Astrocyte (in vitro differentiated cells and primary cell): ENCODE measurements at regions not wholly inside any gene's neighbourhood (a gene's known extent, or its start where the extent isn't known, plus 50 kb on each side); places are given as distances from the start of the nearest gene placed in this dataset.

Source experiments
- DNase-seq: peaks from one replicate; pipeline ENCODE4 v3.0.0-alpha.2; 2010; ENCODE audit warnings: low read depth
- FAIRE-seq: peaks from 2 replicates; lab custom pipeline; 2011; peaks lifted over from hg19 to GRCh38; lab: Jason Lieb, UNC
- H2AFZ ChIP-seq: 2 replicates; pipeline ENCODE4 v1.6.0; 2012; ENCODE audit warnings: low read depth, low read length, inconsistent platforms
- H3K27ac ChIP-seq: 2 replicates; pipeline ENCODE4 v1.5.1; 2011; ENCODE audit warnings: low read depth, low read length, inconsistent platforms
- H3K27me3 ChIP-seq: 2 replicates; pipeline ENCODE4 v1.6.0; 2011; ENCODE audit warnings: low read length, inconsistent platforms; ENCODE audit not compliant: insufficient read depth
- H3K36me3 ChIP-seq: 2 replicates; pipeline ENCODE4 v1.5.1; 2011; ENCODE audit warnings: low read length, inconsistent platforms; ENCODE audit not compliant: insufficient read depth
- H3K4me1 ChIP-seq: 2 replicates; pipeline ENCODE4 v1.5.1; 2011; ENCODE audit warnings: low read length, inconsistent platforms; ENCODE audit not compliant: insufficient read depth
- H3K4me2 ChIP-seq: 2 replicates; pipeline ENCODE4 v1.6.0; 2012; ENCODE audit warnings: low read length, inconsistent platforms
- H3K4me3 ChIP-seq: 2 replicates; pipeline ENCODE4 v1.5.1; 2011; ENCODE audit warnings: low read depth, mild to moderate bottlenecking, low read length, inconsistent platforms; ENCODE audit not compliant: insufficient read depth
- H3K79me2 ChIP-seq: 2 replicates; pipeline ENCODE4 v1.6.0; 2012; ENCODE audit warnings: mild to moderate bottlenecking, low read length, inconsistent platforms; ENCODE audit not compliant: insufficient read depth
- H3K9ac ChIP-seq: 2 replicates; pipeline ENCODE4 v1.6.0; 2012; ENCODE audit warnings: mild to moderate bottlenecking, low read length, inconsistent platforms
- H3K9me3 ChIP-seq: 2 replicates; pipeline ENCODE4 v1.5.1; 2012; ENCODE audit warnings: low read depth, mild to moderate bottlenecking, low read length, inconsistent platforms; ENCODE audit not compliant: insufficient read depth
- H4K20me1 ChIP-seq: 2 replicates; pipeline ENCODE4 v1.6.0; 2012; ENCODE audit warnings: low read length, inconsistent platforms; ENCODE audit not compliant: insufficient read depth
- H3K27ac Mint-ChIP-seq: one replicate; pipeline ENCODE4 v1.8.0; 2021; ENCODE audit warnings: mild to moderate bottlenecking, mixed read lengths; ENCODE audit not compliant: unreplicated experiment
- H3K27me3 Mint-ChIP-seq: one replicate; pipeline ENCODE4 v1.8.0; 2021; ENCODE audit warnings: low read depth, mixed read lengths; ENCODE audit not compliant: unreplicated experiment
- H3K36me3 Mint-ChIP-seq: one replicate; pipeline ENCODE4 v1.8.0; 2021; ENCODE audit warnings: low read depth, mixed read lengths; ENCODE audit not compliant: unreplicated experiment
- H3K4me1 Mint-ChIP-seq: one replicate; pipeline ENCODE4 v1.8.0; 2021; ENCODE audit warnings: low read depth, mixed read lengths; ENCODE audit not compliant: unreplicated experiment
- H3K4me3 Mint-ChIP-seq: one replicate; pipeline ENCODE4 v1.8.0; 2021; ENCODE audit warnings: mild to moderate bottlenecking, moderate library complexity, mixed read lengths; ENCODE audit not compliant: unreplicated experiment
- H3K9me3 Mint-ChIP-seq: one replicate; pipeline ENCODE4 v1.8.0; 2021; ENCODE audit warnings: mild to moderate bottlenecking, mixed read lengths; ENCODE audit not compliant: unreplicated experiment
- EZH2 ChIP-seq: IDR thresholded peaks from 2 replicates; pipeline ENCODE4 v1.6.1; 2012; ENCODE audit warnings: mild to moderate bottlenecking, low read length, inconsistent platforms; ENCODE audit not compliant: insufficient read depth
- TF ChIP-seq, protein P1 (sequence below): IDR thresholded peaks from 2 replicates; pipeline ENCODE4 v1.5.1; 2011; ENCODE audit warnings: low read depth, mild to moderate bottlenecking, inconsistent platforms, low read length, moderate library complexity; ENCODE audit not compliant: insufficient read depth

DNA sequence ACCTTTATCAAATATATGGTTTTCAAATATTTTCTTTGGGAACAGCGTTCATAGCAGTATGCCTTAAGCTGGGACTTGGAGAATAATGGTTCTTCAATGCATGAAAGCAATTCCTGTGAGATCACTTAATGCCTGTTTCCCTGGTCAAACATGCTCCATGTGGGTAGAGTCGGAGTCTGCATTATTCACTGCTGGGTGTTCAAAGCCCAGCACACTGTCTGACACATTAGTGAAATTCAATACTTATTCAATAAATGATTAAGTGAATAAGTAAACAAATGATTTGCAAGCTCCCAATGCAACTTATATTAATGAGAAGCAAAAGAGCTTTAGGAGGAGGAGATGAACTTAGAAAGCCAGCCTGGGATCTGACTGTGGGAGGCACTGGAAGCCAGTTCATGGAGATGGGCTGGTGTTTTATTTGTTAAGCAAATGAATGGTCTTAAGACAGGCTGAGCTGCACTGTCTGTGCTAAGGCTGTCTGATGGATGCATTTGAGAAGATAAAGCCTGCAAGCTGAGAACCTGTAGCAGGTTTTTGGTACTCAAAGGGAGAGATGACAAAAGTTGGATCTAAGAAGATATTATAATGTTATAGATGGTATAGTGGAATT, 490.8 kb downstream of the MCTP2 start:
- no peaks in the 10 kb centered on the region for H3K9me3 Mint-ChIP-seq
- H3K4me3 ChIP-seq: no peak overlapping the region
- no peaks in the 10 kb centered on the region for H4K20me1 ChIP-seq
- H3K4me2 ChIP-seq: no peak overlapping the region
- no peaks in the 10 kb centered on the region for H3K27me3 ChIP-seq
- no peak overlapping the region for H3K27ac Mint-ChIP-seq
- H3K9ac ChIP-seq: no peak overlapping the region
- H2AFZ ChIP-seq: no peak overlapping the region
- no peak overlapping the region for H3K27ac ChIP-seq
- peaks cover 11% of the 10 kb centered on the region for H3K27me3 Mint-ChIP-seq
- no peaks in the 10 kb centered on the region for H3K4me1 ChIP-seq
- H3K4me1 Mint-ChIP-seq: no peaks in the 10 kb centered on the region
- H3K36me3 ChIP-seq: no peaks in the 10 kb centered on the region
- TF ChIP-seq, protein P1, sequence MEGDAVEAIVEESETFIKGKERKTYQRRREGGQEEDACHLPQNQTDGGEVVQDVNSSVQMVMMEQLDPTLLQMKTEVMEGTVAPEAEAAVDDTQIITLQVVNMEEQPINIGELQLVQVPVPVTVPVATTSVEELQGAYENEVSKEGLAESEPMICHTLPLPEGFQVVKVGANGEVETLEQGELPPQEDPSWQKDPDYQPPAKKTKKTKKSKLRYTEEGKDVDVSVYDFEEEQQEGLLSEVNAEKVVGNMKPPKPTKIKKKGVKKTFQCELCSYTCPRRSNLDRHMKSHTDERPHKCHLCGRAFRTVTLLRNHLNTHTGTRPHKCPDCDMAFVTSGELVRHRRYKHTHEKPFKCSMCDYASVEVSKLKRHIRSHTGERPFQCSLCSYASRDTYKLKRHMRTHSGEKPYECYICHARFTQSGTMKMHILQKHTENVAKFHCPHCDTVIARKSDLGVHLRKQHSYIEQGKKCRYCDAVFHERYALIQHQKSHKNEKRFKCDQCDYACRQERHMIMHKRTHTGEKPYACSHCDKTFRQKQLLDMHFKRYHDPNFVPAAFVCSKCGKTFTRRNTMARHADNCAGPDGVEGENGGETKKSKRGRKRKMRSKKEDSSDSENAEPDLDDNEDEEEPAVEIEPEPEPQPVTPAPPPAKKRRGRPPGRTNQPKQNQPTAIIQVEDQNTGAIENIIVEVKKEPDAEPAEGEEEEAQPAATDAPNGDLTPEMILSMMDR: no peak
- TF ChIP-seq EZH2: no peak
- no peaks in the 10 kb centered on the region for H3K79me2 ChIP-seq
- no peaks in the 10 kb centered on the region for H3K9me3 ChIP-seq
- no peak overlapping the region for H3K4me3 Mint-ChIP-seq
- no peak for DNase-seq
- H3K36me3 Mint-ChIP-seq: no peaks in the 10 kb centered on the region
- no peak for FAIRE-seq

DNA sequence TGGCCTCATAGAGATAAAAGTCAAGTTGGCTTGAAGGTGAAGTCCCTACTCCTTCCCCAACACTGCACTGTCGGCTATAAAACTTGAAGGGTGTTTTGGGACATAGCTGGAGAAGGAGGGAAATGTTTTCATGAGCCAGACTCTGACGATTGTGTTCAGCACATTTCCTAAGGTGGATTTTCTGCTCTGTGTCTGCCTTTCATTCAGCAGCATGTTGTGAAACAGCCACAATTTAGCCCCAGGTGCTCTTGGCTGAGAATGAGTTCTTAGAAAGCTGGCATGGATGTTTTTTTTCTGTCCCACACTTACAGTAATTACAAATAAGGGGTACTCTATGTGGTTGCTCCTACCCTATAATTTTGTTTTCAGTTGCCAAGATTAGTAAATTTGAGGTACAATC, 492.4 kb downstream of the MCTP2 start:
- Histone ChIP-seq H3K9ac (no peak overlapping the region), H3K27ac (no peak overlapping the region), H4K20me1 (no peaks in the 10 kb centered on the region), H3K9me3 (no peaks in the 10 kb centered on the region), H3K36me3 (no peaks in the 10 kb centered on the region), H3K27me3 (no peaks in the 10 kb centered on the region), H3K4me3 (no peak overlapping the region), H3K79me2 (no peaks in the 10 kb centered on the region), H3K4me2 (no peak overlapping the region), H2AFZ (no peak overlapping the region), H3K4me1 (no peaks in the 10 kb centered on the region)
- no peaks in the 10 kb centered on the region for H3K4me1 Mint-ChIP-seq
- H3K36me3 Mint-ChIP-seq: no peaks in the 10 kb centered on the region
- no peak overlapping the region for H3K27ac Mint-ChIP-seq
- FAIRE-seq (no peak), DNase-seq (no peak)
- TF ChIP-seq, protein P1: no peak
- TF ChIP-seq EZH2: no peak
- H3K9me3 Mint-ChIP-seq: no peaks in the 10 kb centered on the region
- H3K4me3 Mint-ChIP-seq: no peak overlapping the region
- peaks cover 11% of the 10 kb centered on the region for H3K27me3 Mint-ChIP-seq

DNA sequence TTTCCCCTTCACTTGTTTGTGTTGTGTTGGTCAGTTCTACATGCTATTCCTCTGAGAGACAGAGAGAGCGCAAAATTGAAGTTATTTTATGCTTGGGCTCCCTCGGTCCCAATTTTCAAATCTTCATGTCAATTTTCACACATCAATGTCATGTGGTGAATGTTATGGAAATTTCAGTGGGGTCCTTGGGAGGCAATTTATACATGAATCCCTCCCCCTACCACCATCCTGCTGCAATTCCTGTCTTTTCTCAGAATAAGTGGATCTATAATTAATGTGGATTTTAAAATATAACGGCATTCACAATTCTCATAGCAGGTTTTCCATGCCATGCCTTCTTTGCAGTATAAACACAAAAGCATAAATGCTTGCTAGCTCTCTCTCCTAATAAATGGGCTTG, 499.9 kb downstream of the MCTP2 start:
- no peaks in the 10 kb centered on the region for H3K4me1 Mint-ChIP-seq
- no peak overlapping the region for H3K27ac Mint-ChIP-seq
- FAIRE-seq: no peak

More for the DNA sequence above, 499.9 kb downstream of the MCTP2 start:
- Histone ChIP-seq H3K9me3 (no peaks in the 10 kb centered on the region), H3K4me2 (no peak overlapping the region), H3K4me1 (no peaks in the 10 kb centered on the region), H2AFZ (no peak overlapping the region), H4K20me1 (no peaks in the 10 kb centered on the region), H3K9ac (no peak overlapping the region), H3K4me3 (no peak overlapping the region), H3K36me3 (no peaks in the 10 kb centered on the region), H3K27ac (no peak overlapping the region), H3K27me3 (no peaks in the 10 kb centered on the region), H3K79me2 (no peaks in the 10 kb centered on the region)
- TF ChIP-seq EZH2: no peak
- TF ChIP-seq, protein P1: no peak
- no peak overlapping the region for H3K4me3 Mint-ChIP-seq
- peaks cover 7% of the 10 kb centered on the region for H3K27me3 Mint-ChIP-seq
- no peaks in the 10 kb centered on the region for H3K9me3 Mint-ChIP-seq
- no peaks in the 10 kb centered on the region for H3K36me3 Mint-ChIP-seq
- DNase-seq: no peak
